Bronchial epithelial cell (primary cell): ENCODE measurements at regions not wholly inside any gene's neighbourhood (a gene's known extent, or its start where the extent isn't known, plus 50 kb on each side); places are given as distances from the start of the nearest gene placed in this dataset.
A peak's percentile ranks its signal among the peaks of the same experiment; 100 is the strongest.

Experiments
- DNase-seq: peaks from one replicate; pipeline ENCODE4 v3.0.0-alpha.2; 2010; ENCODE audit warnings: low read depth
- FAIRE-seq: peaks from 2 replicates; lab custom pipeline; 2011; peaks lifted over from hg19 to GRCh38; lab: Jason Lieb, UNC
- H3K27me3 ChIP-seq: 2 replicates; pipeline ENCODE4 v1.5.1; 2011; ENCODE audit warnings: low read length; ENCODE audit not compliant: control insufficient read depth, insufficient read depth
- H3K36me3 ChIP-seq: 2 replicates; pipeline ENCODE4 v1.5.1; 2011; ENCODE audit warnings: low read length; ENCODE audit not compliant: control insufficient read depth, insufficient read depth
- H3K4me3 ChIP-seq: 2 replicates; pipeline ENCODE4 v1.5.1; 2011; ENCODE audit warnings: mild to moderate bottlenecking, low read depth, low read length, control low read depth
- CTCF ChIP-seq: IDR thresholded peaks from 2 replicates; pipeline ENCODE4 v1.5.1; 2011; ENCODE audit warnings: mild to moderate bottlenecking, moderate library complexity, low read length, control low read depth, inconsistent platforms; ENCODE audit not compliant: insufficient read depth, severe bottlenecking

GRCh38 chr1:187921426-187921825, 1092.7 kb downstream of the PLA2G4A start:
- peak; percentile 7 for DNase-seq
- TF ChIP-seq CTCF: no peak
- no peak for FAIRE-seq
- Histone ChIP-seq H3K36me3 (no peaks in the 10 kb centered on the region), H3K4me3 (no peak overlapping the region), H3K27me3 (no peaks in the 10 kb centered on the region)

GRCh38 chr1:187922255-187922654, 1093.5 kb downstream of the PLA2G4A start:
- Histone ChIP-seq H3K27me3 (no peaks in the 10 kb centered on the region), H3K4me3 (no peak overlapping the region), H3K36me3 (no peaks in the 10 kb centered on the region)
- DNase-seq: no peak
- no peak for FAIRE-seq
- no peak for TF ChIP-seq CTCF

- no peaks in the 10 kb centered on the region for H3K27me3 ChIP-seq
- TF ChIP-seq CTCF: no peak
- FAIRE-seq: no peak
- no peaks in the 10 kb centered on the region for H3K36me3 ChIP-seq
- no peak overlapping the region for H3K4me3 ChIP-seq
- DNase-seq: no peak
Measured at GRCh38 chr1:187924252-187924651, 1095.5 kb downstream of the PLA2G4A start.

GRCh38 chr1:187928288-187928687, 1099.5 kb downstream of the PLA2G4A start:
- H3K36me3 ChIP-seq: no peaks in the 10 kb centered on the region
- peak; percentile 54 for TF ChIP-seq CTCF
- DNase-seq (peak; percentile 31), FAIRE-seq (no peak)
- no peaks in the 10 kb centered on the region for H3K27me3 ChIP-seq
- H3K4me3 ChIP-seq: no peak overlapping the region

- H3K4me3 ChIP-seq: no peak overlapping the region
- no peak for TF ChIP-seq CTCF
- H3K36me3 ChIP-seq: no peaks in the 10 kb centered on the region
- H3K27me3 ChIP-seq: no peaks in the 10 kb centered on the region
- FAIRE-seq (no peak), DNase-seq (no peak)
Measured at GRCh38 chr1:187928696-187929095, 1099.9 kb downstream of the PLA2G4A start.

GRCh38 chr1:187931776-187932175, 1103.0 kb downstream of the PLA2G4A start:
- Histone ChIP-seq H3K4me3 (no peak overlapping the region), H3K36me3 (no peaks in the 10 kb centered on the region), H3K27me3 (no peaks in the 10 kb centered on the region)
- FAIRE-seq: no peak
- DNase-seq: no peak
- no peak for TF ChIP-seq CTCF
